Type B pancreatic cell (in vitro differentiated cells): ENCODE measurements at regions not wholly inside any gene's neighbourhood (a gene's known extent, or its start where the extent isn't known, plus 50 kb on each side); places are given as distances from the start of the nearest gene placed in this dataset.

ENCODE experiments used
- DNase-seq: peaks from one replicate; pipeline ENCODE4 v3.0.0; 2021; ENCODE audit warnings: mixed read lengths; ENCODE audit not compliant: unreplicated experiment; ENCODE audit errors: extremely low spot score
- H3K27ac Mint-ChIP-seq: 2 replicates; pipeline ENCODE4 v1.8.0; 2021; ENCODE audit warnings: mild to moderate bottlenecking, mixed read lengths
- H3K27me3 Mint-ChIP-seq: 2 replicates; pipeline ENCODE4 v1.8.0; 2021; ENCODE audit warnings: mixed read lengths
- H3K36me3 Mint-ChIP-seq: 2 replicates; pipeline ENCODE4 v1.8.0; 2021; ENCODE audit warnings: mixed read lengths
- H3K4me1 Mint-ChIP-seq: one replicate; pipeline ENCODE4 v1.8.0; 2021; ENCODE audit warnings: mixed read lengths; ENCODE audit not compliant: unreplicated experiment
- H3K4me3 Mint-ChIP-seq: 2 replicates; pipeline ENCODE4 v1.8.0; 2021; ENCODE audit warnings: mild to moderate bottlenecking, mixed read lengths
- H3K9me3 Mint-ChIP-seq: 2 replicates; pipeline ENCODE4 v1.8.0; 2021; ENCODE audit warnings: mixed read lengths
- CTCF ChIP-seq: fragments of 200-600 bp; sonication (generic); conservative IDR thresholded peaks from 2 replicates; pipeline ENCODE4 v1.5.0; 2021; ENCODE audit warnings: antibody characterized with exemption, mild to moderate bottlenecking

DNA sequence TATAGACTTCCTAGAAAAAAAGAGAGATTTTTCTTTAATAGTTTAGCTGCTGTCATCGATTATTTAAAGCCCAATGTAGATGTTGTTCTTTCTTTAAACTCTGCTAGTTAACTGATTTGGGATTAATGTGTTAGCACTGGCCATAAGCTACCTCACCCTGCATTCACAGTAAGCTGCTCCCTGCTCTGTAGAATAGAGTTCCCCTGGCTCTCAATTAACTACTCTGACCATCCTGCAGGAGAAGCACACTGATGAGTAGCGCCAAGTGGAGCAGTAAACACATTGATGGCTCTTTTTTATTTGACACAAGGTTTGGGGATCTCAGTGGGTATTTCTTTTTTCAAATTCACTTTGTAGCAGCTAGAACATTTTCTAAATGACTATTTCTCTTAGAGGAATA, 807.9 kb upstream of the ZNF608 start:
- Mint-ChIP-seq H3K27me3 (peaks cover 5% of the 10 kb centered on the region), H3K4me1 (peaks cover 34% of the 10 kb centered on the region), H3K36me3 (no peaks in the 10 kb centered on the region), H3K4me3 (no peak overlapping the region), H3K27ac (no peak overlapping the region), H3K9me3 (peaks cover 3% of the 10 kb centered on the region)
- TF ChIP-seq CTCF, result no peak
- DNase-seq, result no peak

- Mint-ChIP-seq H3K36me3 (no peaks in the 10 kb centered on the region), H3K4me1 (peaks cover 25% of the 10 kb centered on the region), H3K9me3 (peaks cover 3% of the 10 kb centered on the region), H3K27me3 (peaks cover 5% of the 10 kb centered on the region), H3K27ac (no peak overlapping the region), H3K4me3 (no peak overlapping the region)
- no peak for TF ChIP-seq CTCF
- DNase-seq, result no peak
Observed at GRCh38 chr5:125555591-125555990, 809.2 kb upstream of the ZNF608 start.

- Mint-ChIP-seq H3K9me3 (peaks cover 3% of the 10 kb centered on the region), H3K27me3 (peaks cover 5% of the 10 kb centered on the region), H3K4me3 (no peak overlapping the region), H3K36me3 (no peaks in the 10 kb centered on the region), H3K27ac (no peak overlapping the region), H3K4me1 (peaks cover 21% of the 10 kb centered on the region)
- TF ChIP-seq CTCF, result no peak
- DNase-seq, result no peak
Observed at GRCh38 chr5:125558016-125558415, 811.6 kb upstream of the ZNF608 start.

DNA sequence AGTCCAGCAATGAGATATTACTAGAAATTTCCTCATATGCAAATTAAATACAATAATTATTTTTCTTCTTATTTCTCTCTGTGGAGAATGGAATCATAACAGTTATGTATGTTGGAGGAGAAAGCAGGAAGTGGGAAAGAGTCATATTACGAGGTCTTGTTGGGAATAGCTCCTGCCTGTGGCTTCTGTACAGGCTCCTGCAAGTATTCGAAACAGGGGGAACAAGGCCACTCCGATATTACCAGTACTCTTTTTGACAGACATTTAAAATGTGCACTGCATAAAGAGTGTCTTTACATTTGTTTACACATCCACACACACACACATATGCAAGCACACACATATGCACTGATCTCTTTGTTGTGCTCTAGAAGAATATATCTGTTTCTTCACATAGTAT, 812.0 kb upstream of the ZNF608 start:
- H3K4me1 Mint-ChIP-seq, result peaks cover 19% of the 10 kb centered on the region
- TF ChIP-seq CTCF, result no peak

GRCh38 chr5:125559296-125559695, 812.9 kb upstream of the ZNF608 start:
- Mint-ChIP-seq H3K36me3 (no peaks in the 10 kb centered on the region), H3K9me3 (peaks cover 3% of the 10 kb centered on the region), H3K4me3 (no peak overlapping the region), H3K27me3 (no peaks in the 10 kb centered on the region), H3K4me1 (peaks cover 17% of the 10 kb centered on the region), H3K27ac (no peak overlapping the region)
- DNase-seq, result no peak
- TF ChIP-seq CTCF, result no peak

More for the DNA sequence above, 812.0 kb upstream of the ZNF608 start:
- no peak for DNase-seq
- Mint-ChIP-seq H3K36me3 (no peaks in the 10 kb centered on the region), H3K9me3 (peaks cover 3% of the 10 kb centered on the region), H3K4me3 (no peak overlapping the region), H3K27ac (no peak overlapping the region), H3K27me3 (peaks cover 2% of the 10 kb centered on the region)
